B cell (primary cell): ENCODE measurements at regions not wholly inside any gene's neighbourhood (a gene's known extent, or its start where the extent isn't known, plus 50 kb on each side); places are given as distances from the start of the nearest gene placed in this dataset.

ENCODE experiments used
- ATAC-seq: fragments of 200-7000 bp; cut with Tn5 transposase; one replicate; pipeline ENCODE4 v1.10.0; 2021; ENCODE audit warnings: low read depth, mild to moderate bottlenecking, moderate number of reproducible peaks, moderate library complexity
- CTCF ChIA-PET: fragments of 350-600 bp; sonication (Branson Sonifier 250); formaldehyde crosslinking; loops from one replicate; lab custom pipeline; 2021; ENCODE audit warnings: antibody characterized with exemption, inconsistent platforms; lab: Charles Lee
- POLR2A ChIA-PET: fragments of 350-600 bp; sonication (Branson Sonifier 250); formaldehyde crosslinking; loops from one replicate; lab custom pipeline; 2021; ENCODE audit warnings: antibody characterized with exemption; lab: Charles Lee
- DNase-seq: peaks from one replicate; pipeline ENCODE4 v3.0.0; 2013
- H2AFZ ChIP-seq: 2 replicates; pipeline ENCODE4 v1.6.1; 2012; ENCODE audit warnings: mild to moderate bottlenecking, low read depth, low read length; ENCODE audit not compliant: insufficient read depth, poor library complexity, severe bottlenecking
- H3K27ac ChIP-seq, 2 donors: 1 replicate in 1 of 2; 2 replicates in 1 of 2; pipeline ENCODE4 v1.5.1; 2012 to 2013; ENCODE audit warnings: low read length in 2 of 2, mild to moderate bottlenecking in 2 of 2, moderate library complexity in 1 of 2
- H3K27me3 ChIP-seq, 4 experiments: fragments of 200-600 bp in 1 of 4; sonication (generic) in 1 of 4; replicated peaks in 1 of 4; 1 replicate in 2 of 4; 2 replicates in 2 of 4; pipeline versions ENCODE4 v1.6.1 to v1.7.0; 2013 to 2016; ENCODE audit warnings: low read length in 3 of 4, mild to moderate bottlenecking in 2 of 4, mixed read lengths in 1 of 4, moderate library complexity in 1 of 4; ENCODE audit not compliant: insufficient read depth in 4 of 4, control insufficient read depth in 3 of 4; ENCODE audit errors: control extremely low read depth in 1 of 4
- H3K36me3 ChIP-seq, 2 experiments: replicated peaks in 1 of 2; 1 replicate in 1 of 2; 2 replicates in 1 of 2; pipeline versions ENCODE4 v1.6.1 to v1.7.1; 2013; ENCODE audit warnings: low read length in 1 of 2; ENCODE audit not compliant: insufficient read depth in 2 of 2, control insufficient read depth in 1 of 2; ENCODE audit errors: control extremely low read depth in 1 of 2, extremely low read depth in 1 of 2
- H3K4me1 ChIP-seq, 2 donors: fragments of 200-600 bp in 1 of 2; sonication (generic) in 1 of 2; 1 replicate in 1 of 2; 2 replicates in 1 of 2; pipeline versions ENCODE4 v1.5.1 to v1.6.1; 2013 to 2017; ENCODE audit warnings: low read length in 2 of 2; ENCODE audit not compliant: control insufficient read depth in 2 of 2, insufficient read depth in 2 of 2
- H3K4me2 ChIP-seq: replicated peaks from 2 replicates; pipeline ENCODE3; 2012; ENCODE audit warnings: mild to moderate bottlenecking, low read depth, low read length; ENCODE audit not compliant: poor library complexity, severe bottlenecking
- H3K4me3 ChIP-seq, 5 experiments: fragments of 200-600 bp in 1 of 5; sonication (generic) in 1 of 5; 1 replicate in 3 of 5; 2 replicates in 2 of 5; pipeline versions ENCODE4 v1.5.1 to v1.7.0; 2011 to 2016; ENCODE audit warnings: low read length in 4 of 5, mild to moderate bottlenecking in 4 of 5, low read depth in 2 of 5, control low read depth in 1 of 5, moderate library complexity in 1 of 5; ENCODE audit not compliant: insufficient read depth in 1 of 5; ENCODE audit errors: control extremely low read depth in 1 of 5, extremely low read depth in 1 of 5
- H3K79me2 ChIP-seq: fragments of 200-600 bp; sonication (generic); one replicate; pipeline ENCODE4 v1.6.0; 2016; ENCODE audit warnings: low read length; ENCODE audit not compliant: control insufficient read depth, insufficient read depth
- H3K9ac ChIP-seq: fragments of 200-600 bp; sonication (generic); 2 replicates; pipeline ENCODE4 v1.6.1; 2017; ENCODE audit warnings: mild to moderate bottlenecking, low read length, moderate library complexity
- H3K9me3 ChIP-seq, 3 donors: one replicate each; pipeline versions ENCODE4 v1.6.1 to v1.7.1; 2013; ENCODE audit warnings: low read length in 2 of 3; ENCODE audit not compliant: control insufficient read depth in 2 of 3, insufficient read depth in 1 of 3; ENCODE audit errors: control extremely low read depth in 1 of 3
- H4K20me1 ChIP-seq: 2 replicates; pipeline ENCODE4 v1.6.0; 2012; ENCODE audit warnings: mild to moderate bottlenecking, low read length; ENCODE audit not compliant: insufficient read depth, control insufficient read depth, poor library complexity, severe bottlenecking
- H3K27ac Mint-ChIP-seq: one replicate; pipeline ENCODE4 v1.8.0; 2021; ENCODE audit warnings: mixed read lengths
- H3K27me3 Mint-ChIP-seq: one replicate; pipeline ENCODE4 v1.8.0; 2021; ENCODE audit warnings: mixed read lengths
- H3K4me1 Mint-ChIP-seq: one replicate; pipeline ENCODE4 v1.8.0; 2021; ENCODE audit warnings: mixed read lengths
- H3K4me3 Mint-ChIP-seq: one replicate; pipeline ENCODE4 v1.8.0; 2021; ENCODE audit warnings: mixed read lengths
- H3K9me3 Mint-ChIP-seq: one replicate; pipeline ENCODE4 v1.8.0; 2022; ENCODE audit warnings: mixed read lengths; ENCODE audit not compliant: insufficient read depth
- EZH2 ChIP-seq: IDR thresholded peaks from 2 replicates; pipeline ENCODE4 v1.6.1; 2012; ENCODE audit warnings: borderline replicate concordance, low read depth, mild to moderate bottlenecking, moderate library complexity, low read length; ENCODE audit not compliant: insufficient read depth, poor library complexity, severe bottlenecking
- WGBS: methylation state at CpG from one replicate; pipeline ENCODE4 v1.1.5; 2013; ENCODE audit warnings: missing lambda C conversion rate; ENCODE audit not compliant: insufficient coverage; 5-methylcytosine and 5-hydroxymethylcytosine counted together
- intact Hi-C: fragments of 100-400 bp; cut with micrococcal nuclease; formaldehyde crosslinking; loops from one replicate; pipeline ENCODE4 v1.10.0; 2022
- TF ChIP-seq, protein P1 (sequence below): fragments of 200-600 bp; IDR thresholded peaks from one replicate; pipeline ENCODE4 v1.8.0; 2022; ENCODE audit warnings: antibody characterized with exemption, mild to moderate bottlenecking

DNA sequence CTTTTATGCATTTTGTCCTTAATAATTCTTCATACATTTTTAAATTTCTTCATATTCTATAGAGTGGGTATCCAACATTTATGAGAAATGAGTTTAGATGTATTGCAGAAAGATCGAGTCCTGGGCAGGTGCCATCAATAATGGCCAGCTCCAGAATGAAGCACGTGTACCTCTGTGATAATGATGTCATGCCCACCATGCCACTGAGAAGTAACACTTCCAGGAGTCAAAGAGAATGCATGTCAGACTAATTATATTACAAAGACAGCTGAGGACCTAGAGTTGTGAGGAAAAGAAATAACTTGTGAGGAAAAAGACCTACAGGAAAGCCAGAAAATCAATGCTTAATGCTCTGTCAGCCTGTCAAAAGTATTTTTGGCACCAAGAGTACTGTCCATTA is 157.4 kb upstream of the P2RY1 start:
- no peak for TF ChIP-seq EZH2
- TF ChIP-seq, protein P1, sequence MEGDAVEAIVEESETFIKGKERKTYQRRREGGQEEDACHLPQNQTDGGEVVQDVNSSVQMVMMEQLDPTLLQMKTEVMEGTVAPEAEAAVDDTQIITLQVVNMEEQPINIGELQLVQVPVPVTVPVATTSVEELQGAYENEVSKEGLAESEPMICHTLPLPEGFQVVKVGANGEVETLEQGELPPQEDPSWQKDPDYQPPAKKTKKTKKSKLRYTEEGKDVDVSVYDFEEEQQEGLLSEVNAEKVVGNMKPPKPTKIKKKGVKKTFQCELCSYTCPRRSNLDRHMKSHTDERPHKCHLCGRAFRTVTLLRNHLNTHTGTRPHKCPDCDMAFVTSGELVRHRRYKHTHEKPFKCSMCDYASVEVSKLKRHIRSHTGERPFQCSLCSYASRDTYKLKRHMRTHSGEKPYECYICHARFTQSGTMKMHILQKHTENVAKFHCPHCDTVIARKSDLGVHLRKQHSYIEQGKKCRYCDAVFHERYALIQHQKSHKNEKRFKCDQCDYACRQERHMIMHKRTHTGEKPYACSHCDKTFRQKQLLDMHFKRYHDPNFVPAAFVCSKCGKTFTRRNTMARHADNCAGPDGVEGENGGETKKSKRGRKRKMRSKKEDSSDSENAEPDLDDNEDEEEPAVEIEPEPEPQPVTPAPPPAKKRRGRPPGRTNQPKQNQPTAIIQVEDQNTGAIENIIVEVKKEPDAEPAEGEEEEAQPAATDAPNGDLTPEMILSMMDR, result no peak
- Mint-ChIP-seq H3K9me3 (no peaks in the 10 kb centered on the region), H3K4me3 (no peak overlapping the region), H3K4me1 (no peaks in the 10 kb centered on the region), H3K27ac (no peak overlapping the region), H3K27me3 (peaks cover 16% of the 10 kb centered on the region)
- Histone ChIP-seq H3K27ac (no peak overlapping the region), H4K20me1 (no peaks in the 10 kb centered on the region), H3K4me2 (no peak overlapping the region), H3K9ac (no peak overlapping the region), H3K4me1 (no peaks in the 10 kb centered on the region), H3K36me3 (no peaks in the 10 kb centered on the region), H3K9me3 (no peaks in the 10 kb centered on the region), H3K79me2 (no peaks in the 10 kb centered on the region), H3K4me3 (no peak overlapping the region), H3K27me3 (peaks cover 0 to 3% (median 0%) of the 10 kb centered on the region in 4 experiments), H2AFZ (no peak overlapping the region)
- ChIA-PET POLR2A (no interaction called here), CTCF (no interaction called here)
- DNase-seq (no peak), ATAC-seq (no peak)
- intact Hi-C loops, result no loop called here
- 92% methylated on average over 2 of the region's 2 CpGs for WGBS

DNA sequence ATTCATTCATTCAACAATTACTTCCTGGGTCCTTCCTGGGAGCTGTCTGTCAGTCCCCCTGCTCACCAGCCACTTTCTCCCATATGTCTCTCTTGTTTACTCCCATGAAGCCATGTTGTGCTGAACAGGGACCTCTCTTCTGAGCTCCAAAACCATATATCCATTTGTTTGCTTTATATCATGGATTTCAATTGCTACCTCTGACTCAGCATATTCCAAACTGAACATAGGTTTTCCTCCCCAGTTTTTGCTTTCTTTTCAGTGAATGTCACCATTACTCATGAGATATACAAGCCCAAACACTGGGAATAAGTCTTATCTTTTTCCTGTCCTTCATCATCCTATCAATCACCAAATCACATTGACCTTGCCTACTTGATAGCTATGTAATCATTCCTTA is 152.5 kb upstream of the P2RY1 start:
- Mint-ChIP-seq H3K4me3 (no peak overlapping the region), H3K9me3 (no peaks in the 10 kb centered on the region), H3K4me1 (no peaks in the 10 kb centered on the region), H3K27me3 (peaks cover 21% of the 10 kb centered on the region), H3K27ac (no peak overlapping the region)
- no peak overlapping the region for H2AFZ ChIP-seq
- POLR2A ChIA-PET, result no interaction called here
- H3K9ac ChIP-seq, result no peak overlapping the region
- H3K27ac ChIP-seq, result no peak overlapping the region
- TF ChIP-seq, protein P1, result no peak
- CTCF ChIA-PET, result no interaction called here
- ATAC-seq (no peak), DNase-seq (no peak)
- H3K4me3 ChIP-seq, result no peak overlapping the region
- no peak overlapping the region for H3K4me2 ChIP-seq
- intact Hi-C loops, result no loop called here
- H3K9me3 ChIP-seq, result peaks cover 0 to 11% (median 0%) of the 10 kb centered on the region in 3 donors
- H3K4me1 ChIP-seq, result no peaks in the 10 kb centered on the region
- no peaks in the 10 kb centered on the region for H4K20me1 ChIP-seq
- no peaks in the 10 kb centered on the region for H3K79me2 ChIP-seq
- H3K36me3 ChIP-seq, result no peaks in the 10 kb centered on the region
- no peaks in the 10 kb centered on the region for H3K27me3 ChIP-seq
